ENCODE measurements at regions not wholly inside any gene's neighbourhood (a gene's known extent, or its start where the extent isn't known, plus 50 kb on each side); places are given as distances from the start of the nearest gene placed in this dataset.

GRCh38 chr5:61619289-61619688 lies 287.2 kb downstream of the ZSWIM6 start:
- H3K9me3 ChIP-seq (replicated peaks in 1 of 2; ENCODE audit: control insufficient read depth in 2 of 2, insufficient read depth in 1 of 2, low read depth in 1 of 2, low read length in 2 of 2) = no peaks in the 10 kb centered on the region
- no peak overlapping the region for H2BK15ac ChIP-seq (ENCODE audit: low read length)
- no CpG with 5 or more reads among the region's 3 CpGs for WGBS, 2 donors (ENCODE audit: extremely low coverage in 2 of 2, insufficient read length in 2 of 2, insufficient replicate concordance in 1 of 2)

GRCh38 chr5:61619777-61620518 lies 287.9 kb downstream of the ZSWIM6 start:
- Histone ChIP-seq H3K9ac (ENCODE audit: low read depth, low read length, poor library complexity) (no peak overlapping the region), H3K36me3 (replicated peaks in 1 of 2; ENCODE audit: control insufficient read depth in 2 of 2, insufficient read depth in 2 of 2, low read length in 2 of 2) (no peaks in the 10 kb centered on the region), H4K8ac (ENCODE audit: low read depth, low read length) (no peak overlapping the region), H2AFZ (ENCODE audit: low read length) (no peak overlapping the region), H3K79me1 (ENCODE audit: low read depth, low read length) (no peaks in the 10 kb centered on the region), H3K14ac (ENCODE audit: low read length) (no peak overlapping the region), H3K27me3 (ENCODE audit: control insufficient read depth in 3 of 3, insufficient read depth in 3 of 3, low read depth in 1 of 3, low read length in 3 of 3) (no peaks in the 10 kb centered on the region), H2BK15ac (ENCODE audit: low read length) (no peak overlapping the region), H3K27ac (replicated peaks; ENCODE audit: low read length) (no peak overlapping the region), H3K4ac (ENCODE audit: low read length) (no peak overlapping the region), H2AK5ac (ENCODE audit: low read depth, low read length) (no peak overlapping the region), H3K9me3 (replicated peaks in 1 of 2; ENCODE audit: control insufficient read depth in 2 of 2, insufficient read depth in 1 of 2, low read depth in 1 of 2, low read length in 2 of 2) (no peaks in the 10 kb centered on the region), H3K23ac (ENCODE audit: low read depth, low read length, poor library complexity) (peak overlapping the region; percentile 27), H3K4me2 (ENCODE audit: insufficient read depth, low read length, poor library complexity, severe bottlenecking) (no peak overlapping the region), H2BK5ac (ENCODE audit: low read length) (no peak overlapping the region), H3K4me3 (ENCODE audit: low read length in 2 of 2) (no peak overlapping the region), H2BK12ac (ENCODE audit: low read length) (no peak overlapping the region), H3K18ac (ENCODE audit: low read length) (no peak overlapping the region), H2BK120ac (ENCODE audit: low read depth, low read length) (no peak overlapping the region), H4K91ac (ENCODE audit: low read depth, low read length, poor library complexity) (no peak overlapping the region), H3K4me1 (ENCODE audit: control insufficient read depth in 2 of 2, insufficient read depth in 1 of 2, low read depth in 1 of 2, low read length in 2 of 2) (peaks cover 2 to 20% of the 10 kb centered on the region in 2 donors)
- WGBS, 2 donors (ENCODE audit: extremely low coverage in 2 of 2, insufficient read length in 2 of 2, insufficient replicate concordance in 1 of 2) = no CpG with 5 or more reads among the region's 8 CpGs
- DNase-seq (ENCODE audit: low spot score) = no peak

More at GRCh38 chr5:61619289-61619688, 287.2 kb downstream of the ZSWIM6 start:
- H3K36me3 ChIP-seq (replicated peaks in 1 of 2; ENCODE audit: control insufficient read depth in 2 of 2, insufficient read depth in 2 of 2, low read length in 2 of 2) = no peaks in the 10 kb centered on the region
- peaks cover 1 to 15% of the 10 kb centered on the region in 2 donors for H3K4me1 ChIP-seq (ENCODE audit: control insufficient read depth in 2 of 2, insufficient read depth in 1 of 2, low read depth in 1 of 2, low read length in 2 of 2)
- H4K91ac ChIP-seq (ENCODE audit: low read depth, low read length, poor library complexity) = no peak overlapping the region
- H3K27me3 ChIP-seq (ENCODE audit: control insufficient read depth in 3 of 3, insufficient read depth in 3 of 3, low read depth in 1 of 3, low read length in 3 of 3) = no peaks in the 10 kb centered on the region
- no peak overlapping the region for H4K8ac ChIP-seq (ENCODE audit: low read depth, low read length)
- no peak overlapping the region for H3K4me3 ChIP-seq (ENCODE audit: low read length in 2 of 2)
- H3K9ac ChIP-seq (ENCODE audit: low read depth, low read length, poor library complexity) = no peak overlapping the region
- no peak overlapping the region for H2BK120ac ChIP-seq (ENCODE audit: low read depth, low read length)
- no peak overlapping the region for H2AK5ac ChIP-seq (ENCODE audit: low read depth, low read length)
- no peak overlapping the region for H2BK12ac ChIP-seq (ENCODE audit: low read length)
- H3K14ac ChIP-seq (ENCODE audit: low read length) = no peak overlapping the region
- H3K27ac ChIP-seq (replicated peaks; ENCODE audit: low read length) = no peak overlapping the region
- no peaks in the 10 kb centered on the region for H3K79me1 ChIP-seq (ENCODE audit: low read depth, low read length)
- H3K4me2 ChIP-seq (ENCODE audit: insufficient read depth, low read length, poor library complexity, severe bottlenecking) = no peak overlapping the region
- no peak overlapping the region for H2BK5ac ChIP-seq (ENCODE audit: low read length)
- H3K23ac ChIP-seq (ENCODE audit: low read depth, low read length, poor library complexity) = no peak overlapping the region
- DNase-seq (ENCODE audit: low spot score) = no peak
- no peak overlapping the region for H3K4ac ChIP-seq (ENCODE audit: low read length)
- no peak overlapping the region for H2AFZ ChIP-seq (ENCODE audit: low read length)
- no peak overlapping the region for H3K18ac ChIP-seq (ENCODE audit: low read length)

DNA sequence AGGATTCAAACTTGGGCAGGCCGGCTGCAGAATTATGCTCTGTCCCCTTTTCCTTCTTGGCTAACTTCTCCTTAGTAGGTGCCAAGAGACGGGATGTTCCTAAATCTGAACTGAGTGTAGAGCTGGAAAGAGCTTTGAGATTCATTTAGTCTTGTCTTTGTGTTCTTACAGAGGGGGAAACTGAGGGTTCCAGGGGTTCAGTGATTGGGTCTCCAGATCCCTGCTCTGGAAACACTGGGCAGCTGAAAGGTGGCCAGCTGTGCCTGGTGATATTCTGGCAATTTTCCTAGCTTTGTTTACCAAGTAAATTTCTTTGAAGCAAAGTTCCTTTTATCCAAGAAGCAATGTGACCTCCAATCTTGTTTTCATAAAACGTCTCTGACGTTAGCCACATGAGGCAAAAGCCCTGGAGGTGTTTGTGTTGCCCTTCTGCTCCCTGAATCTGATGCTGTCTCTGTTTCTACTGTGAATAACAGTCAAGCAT lies 288.7 kb downstream of the ZSWIM6 start:
- no peak overlapping the region for H2BK12ac ChIP-seq (ENCODE audit: low read length)
- no peaks in the 10 kb centered on the region for H3K9me3 ChIP-seq (replicated peaks in 1 of 2; ENCODE audit: control insufficient read depth in 2 of 2, insufficient read depth in 1 of 2, low read depth in 1 of 2, low read length in 2 of 2)
- no peak overlapping the region for H4K8ac ChIP-seq (ENCODE audit: low read depth, low read length)
- no peak overlapping the region for H3K4me3 ChIP-seq (ENCODE audit: low read length in 2 of 2)
- H2BK5ac ChIP-seq (ENCODE audit: low read length) = no peak overlapping the region
- peaks cover 5 to 27% of the 10 kb centered on the region in 2 donors for H3K4me1 ChIP-seq (ENCODE audit: control insufficient read depth in 2 of 2, insufficient read depth in 1 of 2, low read depth in 1 of 2, low read length in 2 of 2)
- H3K18ac ChIP-seq (ENCODE audit: low read length) = no peak overlapping the region
- WGBS, 2 donors (ENCODE audit: extremely low coverage in 2 of 2, insufficient read length in 2 of 2, insufficient replicate concordance in 1 of 2) = no CpG with 5 or more reads among the region's 4 CpGs
- H2BK120ac ChIP-seq (ENCODE audit: low read depth, low read length) = no peak overlapping the region
- no peaks in the 10 kb centered on the region for H3K79me1 ChIP-seq (ENCODE audit: low read depth, low read length)
- H3K27me3 ChIP-seq (ENCODE audit: control insufficient read depth in 3 of 3, insufficient read depth in 3 of 3, low read depth in 1 of 3, low read length in 3 of 3) = no peaks in the 10 kb centered on the region
- no peak overlapping the region for H3K27ac ChIP-seq (replicated peaks; ENCODE audit: low read length)
- H3K4me2 ChIP-seq (ENCODE audit: insufficient read depth, low read length, poor library complexity, severe bottlenecking) = no peak overlapping the region
- no peak overlapping the region for H3K9ac ChIP-seq (ENCODE audit: low read depth, low read length, poor library complexity)
- H2AFZ ChIP-seq (ENCODE audit: low read length) = no peak overlapping the region
- no peak overlapping the region for H2BK15ac ChIP-seq (ENCODE audit: low read length)
- no peak overlapping the region for H2AK5ac ChIP-seq (ENCODE audit: low read depth, low read length)
- H3K23ac ChIP-seq (ENCODE audit: low read depth, low read length, poor library complexity) = no peak overlapping the region
- no peaks in the 10 kb centered on the region for H3K36me3 ChIP-seq (replicated peaks in 1 of 2; ENCODE audit: control insufficient read depth in 2 of 2, insufficient read depth in 2 of 2, low read length in 2 of 2)
- no peak overlapping the region for H4K91ac ChIP-seq (ENCODE audit: low read depth, low read length, poor library complexity)
- no peak overlapping the region for H3K4ac ChIP-seq (ENCODE audit: low read length)
- DNase-seq (ENCODE audit: low spot score) = no peak
- no peak overlapping the region for H3K14ac ChIP-seq (ENCODE audit: low read length)

GRCh38 chr5:61621202-61621650 lies 289.2 kb downstream of the ZSWIM6 start:
- no peaks in the 10 kb centered on the region for H3K27me3 ChIP-seq (ENCODE audit: control insufficient read depth in 3 of 3, insufficient read depth in 3 of 3, low read depth in 1 of 3, low read length in 3 of 3)
- DNase-seq (ENCODE audit: low spot score) = no peak
- no peak overlapping the region for H4K8ac ChIP-seq (ENCODE audit: low read depth, low read length)
- H3K18ac ChIP-seq (ENCODE audit: low read length) = no peak overlapping the region
- no peak overlapping the region for H3K4me2 ChIP-seq (ENCODE audit: insufficient read depth, low read length, poor library complexity, severe bottlenecking)
- H3K14ac ChIP-seq (ENCODE audit: low read length) = no peak overlapping the region
- no peak overlapping the region for H2AFZ ChIP-seq (ENCODE audit: low read length)
- H3K4me3 ChIP-seq (ENCODE audit: low read length in 2 of 2) = no peak overlapping the region
- no peak overlapping the region for H2AK5ac ChIP-seq (ENCODE audit: low read depth, low read length)
- H3K79me1 ChIP-seq (ENCODE audit: low read depth, low read length) = no peaks in the 10 kb centered on the region
- H3K27ac ChIP-seq (replicated peaks; ENCODE audit: low read length) = no peak overlapping the region
- WGBS, 2 donors (ENCODE audit: extremely low coverage in 2 of 2, insufficient read length in 2 of 2, insufficient replicate concordance in 1 of 2) = no CpG with 5 or more reads among the region's 7 CpGs
- H3K4me1 ChIP-seq (ENCODE audit: control insufficient read depth in 2 of 2, insufficient read depth in 1 of 2, low read depth in 1 of 2, low read length in 2 of 2) = peaks cover 5 to 27% of the 10 kb centered on the region in 2 donors
- H3K9ac ChIP-seq (ENCODE audit: low read depth, low read length, poor library complexity) = no peak overlapping the region
- no peaks in the 10 kb centered on the region for H3K9me3 ChIP-seq (replicated peaks in 1 of 2; ENCODE audit: control insufficient read depth in 2 of 2, insufficient read depth in 1 of 2, low read depth in 1 of 2, low read length in 2 of 2)
- H3K23ac ChIP-seq (ENCODE audit: low read depth, low read length, poor library complexity) = no peak overlapping the region
- no peak overlapping the region for H2BK15ac ChIP-seq (ENCODE audit: low read length)
- no peak overlapping the region for H2BK120ac ChIP-seq (ENCODE audit: low read depth, low read length)
- H3K36me3 ChIP-seq (replicated peaks in 1 of 2; ENCODE audit: control insufficient read depth in 2 of 2, insufficient read depth in 2 of 2, low read length in 2 of 2) = no peaks in the 10 kb centered on the region
- H3K4ac ChIP-seq (ENCODE audit: low read length) = no peak overlapping the region
- no peak overlapping the region for H2BK12ac ChIP-seq (ENCODE audit: low read length)
- no peak overlapping the region for H4K91ac ChIP-seq (ENCODE audit: low read depth, low read length, poor library complexity)
- no peak overlapping the region for H2BK5ac ChIP-seq (ENCODE audit: low read length)
